ENCODE measurements at regions not wholly inside any gene's neighbourhood (a gene's known extent, or its start where the extent isn't known, plus 50 kb on each side); places are given as distances from the start of the nearest gene placed in this dataset.

- no peak overlapping the region for H4K91ac ChIP-seq (ENCODE audit: insufficient read length, low read depth, low read length)
- H3K9me3 Mint-ChIP-seq, result peaks cover 0 to 8% of the 10 kb centered on the region in 2 experiments; a peak in 3 of 5 replicates
- WGBS (ENCODE audit: extremely low coverage, insufficient read length, low lambda C conversion rate), result no CpG with 5 or more reads among the region's 1 CpG
Measured at GRCh38 chr12:127469331-127469730, 797.6 kb upstream of the TMEM132C start.

More at GRCh38 chr12:127469331-127469730, 797.6 kb upstream of the TMEM132C start:
- Histone ChIP-seq H2BK20ac (ENCODE audit: low read depth, low read length, poor library complexity, severe bottlenecking) (no peak overlapping the region), H4K20me1 (ENCODE audit: control insufficient read depth, insufficient read depth, insufficient read length) (no peaks in the 10 kb centered on the region), H2AFZ (ENCODE audit: low read length) (no peak overlapping the region), H3K4me1 (ENCODE audit: insufficient read depth, low read length) (no peaks in the 10 kb centered on the region; the same call in 1 of the 2 replicates), H3T11ph (ENCODE audit: low read length) (no peak overlapping the region), H3K79me2 (ENCODE audit: insufficient read depth, low read length) (no peaks in the 10 kb centered on the region), H3K14ac (ENCODE audit: insufficient read depth, low read length) (no peak overlapping the region), H3K23me2 (ENCODE audit: insufficient read length, low read depth, low read length, poor library complexity, severe bottlenecking) (no peaks in the 10 kb centered on the region), H4K5ac (ENCODE audit: insufficient read length, low read depth, low read length) (no peak overlapping the region), H3K27me3 (ENCODE audit: insufficient read depth, low read length) (no peaks in the 10 kb centered on the region), H3K4me2 (ENCODE audit: insufficient read depth, insufficient read length, low read length) (no peak overlapping the region), H2AK5ac (ENCODE audit: insufficient read length, low read length) (no peak overlapping the region), H2BK15ac (ENCODE audit: low read depth, low read length) (no peak overlapping the region), H4K8ac (replicated peaks; ENCODE audit: insufficient read length, low read depth, low read length) (no peak overlapping the region), H3K4ac (ENCODE audit: low read depth, low read length) (no peak overlapping the region), H2BK120ac (ENCODE audit: low read depth, low read length, poor library complexity, severe bottlenecking) (no peak overlapping the region), H2BK12ac (ENCODE audit: insufficient read length, low read depth, low read length) (no peak overlapping the region), H3K56ac (ENCODE audit: insufficient read length, low read depth, low read length) (no peak overlapping the region), H3K9ac (ENCODE audit: extremely low read depth, insufficient read length, low read length) (no peak overlapping the region), H3K79me1 (ENCODE audit: insufficient read depth, low read depth, low read length, poor library complexity, severe bottlenecking) (no peaks in the 10 kb centered on the region), H2BK5ac (ENCODE audit: insufficient read length, low read length) (no peak overlapping the region), H3K27ac (ENCODE audit: insufficient read length, low read depth, low read length) (no peak overlapping the region), H3K9me3 (ENCODE audit: control insufficient read depth, low read depth, low read length) (no peaks in the 10 kb centered on the region), H3K18ac (ENCODE audit: insufficient read length, low read depth, low read length) (no peak overlapping the region), H3K23ac (ENCODE audit: insufficient read length, low read depth, low read length) (no peak overlapping the region)
- Mint-ChIP-seq H3K4me1 (peaks cover 3 to 7% of the 10 kb centered on the region in 2 experiments), H3K4me3 (no peak overlapping the region), H3K27ac (no peak overlapping the region), H3K27me3 (ENCODE audit: low read depth) (no peaks in the 10 kb centered on the region), H3K36me3 (ENCODE audit: insufficient read depth in 1 of 3, low read depth in 3 of 3) (0 out of 7 replicates have a peak, but pooled peaks cover 0 to 2% (median 0%) of the 10 kb centered on the region in 3 experiments)
- TF ChIP-seq CTCF (conservative IDR thresholded peaks at IDR 0.05), result no peak
- DNase-seq, result no peak

Measured in H9 (cell line).